Kidney epithelial cell (primary cell): ENCODE measurements at regions not wholly inside any gene's neighbourhood (a gene's known extent, or its start where the extent isn't known, plus 50 kb on each side); places are given as distances from the start of the nearest gene placed in this dataset.
"Not testable (repeated sequence)": the region's sequence is repeated elsewhere in the genome, so short reads cannot be mapped to it uniquely, and the experiment has no call there.

Experiments
- DNase-seq: peaks from one replicate; pipeline ENCODE4 v3.0.0-alpha.2; 2010; ENCODE audit warnings: low read depth
- H3K27me3 ChIP-seq: 2 replicates; pipeline ENCODE4 v1.6.0; 2011; ENCODE audit warnings: low read length; ENCODE audit not compliant: control insufficient read depth, insufficient read depth
- H3K36me3 ChIP-seq: 2 replicates; pipeline ENCODE4 v1.5.1; 2011; ENCODE audit warnings: low read length; ENCODE audit not compliant: control insufficient read depth, insufficient read depth
- H3K4me3 ChIP-seq: 2 replicates; pipeline ENCODE4 v1.5.1; 2011; ENCODE audit warnings: low read depth, mild to moderate bottlenecking, control low read depth, low read length
- CTCF ChIP-seq: IDR thresholded peaks from 2 replicates; pipeline ENCODE4 v1.5.1; 2011; ENCODE audit warnings: mild to moderate bottlenecking, moderate library complexity, low read length, control low read depth, inconsistent platforms; ENCODE audit not compliant: insufficient read depth, poor library complexity, severe bottlenecking

GRCh38 chr13:90461398-90461797 is 886.1 kb upstream of the MIR17HG start:
- no peak for DNase-seq
- no peaks in the 10 kb centered on the region for H3K36me3 ChIP-seq
- no peaks in the 10 kb centered on the region for H3K27me3 ChIP-seq
- no peak overlapping the region for H3K4me3 ChIP-seq
- no peak for TF ChIP-seq CTCF

- Histone ChIP-seq H3K27me3 (no peaks in the 10 kb centered on the region), H3K4me3 (no peak overlapping the region), H3K36me3 (no peaks in the 10 kb centered on the region)
- DNase-seq = no peak
- TF ChIP-seq CTCF = no peak
These were observed 870.3 kb upstream of the MIR17HG start for GRCh38 chr13:90477216-90477615.

- Histone ChIP-seq H3K27me3 (no peaks in the 10 kb centered on the region), H3K4me3 (no peak overlapping the region), H3K36me3 (no peaks in the 10 kb centered on the region)
- no peak for TF ChIP-seq CTCF
- DNase-seq = no peak
These were observed 863.6 kb upstream of the MIR17HG start for GRCh38 chr13:90483906-90484305.

GRCh38 chr13:90485436-90485835 is 862.1 kb upstream of the MIR17HG start:
- H3K27me3 ChIP-seq = no peaks in the 10 kb centered on the region
- TF ChIP-seq CTCF = no peak
- DNase-seq = peak; percentile 71
- no peaks in the 10 kb centered on the region for H3K36me3 ChIP-seq
- H3K4me3 ChIP-seq = no peak overlapping the region

GRCh38 chr13:90492872-90493271 is 854.6 kb upstream of the MIR17HG start:
- Histone ChIP-seq H3K36me3 (no peaks in the 10 kb centered on the region), H3K4me3 (no peak overlapping the region), H3K27me3 (no peaks in the 10 kb centered on the region)
- no peak for DNase-seq
- no peak for TF ChIP-seq CTCF

GRCh38 chr13:90493667-90494066 is 853.8 kb upstream of the MIR17HG start:
- H3K27me3 ChIP-seq = no peaks in the 10 kb centered on the region
- no peak for TF ChIP-seq CTCF
- no peak overlapping the region for H3K4me3 ChIP-seq
- DNase-seq = peak; percentile 12
- no peaks in the 10 kb centered on the region for H3K36me3 ChIP-seq

- not testable (repeated sequence) for DNase-seq, H3K27me3 ChIP-seq, H3K36me3 ChIP-seq, H3K4me3 ChIP-seq
These were observed 852.6 kb upstream of the MIR17HG start for GRCh38 chr13:90494849-90495248.
